Endothelial cell of umbilical vein (primary cell): ENCODE measurements at regions not wholly inside any gene's neighbourhood (a gene's known extent, or its start where the extent isn't known, plus 50 kb on each side); places are given as distances from the start of the nearest gene placed in this dataset.

Source experiments
- BruUV-seq: library from RNA; stranded (reverse); fragments of 400-500 nt; replicated peaks from 2 replicates; lab custom pipeline; 2021; lab: Mats Ljungman, UMichigan
- CTCF ChIA-PET: fragments of 300-600, 350-600 bp; sonication (Branson Sonifier 250); formaldehyde crosslinking; loops from one replicate; lab custom pipeline; 2021; ENCODE audit warnings: antibody characterized with exemption, inconsistent platforms; lab: Charles Lee
- POLR2A ChIA-PET: fragments of 300-600, 350-600 bp; sonication (Branson Sonifier 250); formaldehyde crosslinking; loops from one replicate; lab custom pipeline; 2021; ENCODE audit warnings: antibody characterized with exemption, inconsistent platforms; lab: Charles Lee
- DNase-seq: peaks from one replicate; pipeline ENCODE4 v3.0.0-alpha.2; 2011; ENCODE audit warnings: low read depth, low spot score
- FAIRE-seq: peaks from 2 replicates; lab custom pipeline; 2011; peaks lifted over from hg19 to GRCh38; lab: Jason Lieb, UNC
- H2AFZ ChIP-seq: 2 replicates; pipeline ENCODE4 v1.6.0; 2012; ENCODE audit warnings: low read depth, low read length, control low read depth, inconsistent platforms
- H3K27ac ChIP-seq: 2 replicates; pipeline ENCODE4 v1.5.1; 2011; ENCODE audit warnings: low read depth, mild to moderate bottlenecking, control low read depth, low read length, moderate library complexity; ENCODE audit not compliant: insufficient read depth
- H3K27me3 ChIP-seq, 2 experiments: 2 replicates each; pipeline versions ENCODE4 v1.6.0 to v1.6.1; 2011; ENCODE audit warnings: low read length in 2 of 2, mixed read lengths in 1 of 2; ENCODE audit not compliant: control insufficient read depth in 2 of 2, insufficient read depth in 2 of 2
- H3K36me3 ChIP-seq, 2 experiments: 2 replicates in 1 of 2; 3 replicates in 1 of 2; pipeline ENCODE4 v1.5.1; 2011; ENCODE audit warnings: low read length in 2 of 2, mild to moderate bottlenecking in 1 of 2, moderate library complexity in 1 of 2; ENCODE audit not compliant: control insufficient read depth in 2 of 2, insufficient read depth in 2 of 2; ENCODE audit errors: extremely low read depth in 1 of 2
- H3K4me1 ChIP-seq: 3 replicates; pipeline ENCODE4 v1.5.1; 2011; ENCODE audit warnings: mild to moderate bottlenecking, low read length; ENCODE audit not compliant: control insufficient read depth, insufficient read depth; ENCODE audit errors: extremely low read depth
- H3K4me2 ChIP-seq: 2 replicates; pipeline ENCODE4 v1.6.1; 2011; ENCODE audit warnings: low read length, control low read depth, mixed read lengths; ENCODE audit not compliant: insufficient read depth
- H3K4me3 ChIP-seq, 3 experiments: fragments of 200-600 bp in 1 of 3; sonication (generic), shearing (Covaris generic) in 1 of 3; replicated peaks in 1 of 3; 2 replicates each; pipeline ENCODE4 v1.5.1; 2011 to 2016; ENCODE audit warnings: control low read depth in 3 of 3, low read length in 3 of 3, mild to moderate bottlenecking in 2 of 3, inconsistent platforms in 1 of 3, low read depth in 1 of 3, moderate library complexity in 1 of 3; ENCODE audit not compliant: insufficient read depth in 1 of 3
- H3K79me2 ChIP-seq: 2 replicates; pipeline ENCODE4 v1.6.0; 2012; ENCODE audit warnings: low read length, inconsistent platforms; ENCODE audit not compliant: control insufficient read depth, insufficient read depth
- H3K9ac ChIP-seq: replicated peaks from 2 replicates; pipeline ENCODE3; 2011; ENCODE audit warnings: low read length, control low read depth; ENCODE audit not compliant: insufficient read depth; ENCODE audit errors: extremely low read depth
- H3K9me1 ChIP-seq: replicated peaks from 3 replicates; pipeline ENCODE4 v1.6.0; 2011; ENCODE audit warnings: mild to moderate bottlenecking, low read length; ENCODE audit not compliant: control insufficient read depth, insufficient read depth; ENCODE audit errors: extremely low read depth
- H3K9me3 ChIP-seq: replicated peaks from 2 replicates; pipeline ENCODE4 v1.5.1; 2012; ENCODE audit warnings: low read length, inconsistent platforms; ENCODE audit not compliant: control insufficient read depth, insufficient read depth
- H4K20me1 ChIP-seq: replicated peaks from 2 replicates; pipeline ENCODE3; 2011; ENCODE audit warnings: mild to moderate bottlenecking, low read length; ENCODE audit not compliant: control insufficient read depth, insufficient read depth; ENCODE audit errors: extremely low read depth
- CTCF ChIP-seq, 2 donors: IDR thresholded peaks; 1 replicate in 1 of 2; 2 replicates in 1 of 2; pipeline ENCODE4 v1.5.1; 2011; ENCODE audit warnings: low read length in 2 of 2, mild to moderate bottlenecking in 2 of 2, moderate library complexity in 2 of 2, control low read depth in 1 of 2, inconsistent platforms in 1 of 2, low read depth in 1 of 2; ENCODE audit not compliant: insufficient read depth in 1 of 2; ENCODE audit errors: extremely low read depth in 1 of 2
- EZH2 ChIP-seq: IDR thresholded peaks from 2 replicates; pipeline ENCODE4 v1.6.1; 2012; ENCODE audit warnings: borderline replicate concordance, low read depth, mild to moderate bottlenecking, moderate library complexity, low read length, inconsistent platforms; ENCODE audit not compliant: severe bottlenecking
- FOS ChIP-seq: IDR thresholded peaks from 2 replicates; pipeline ENCODE4 v1.6.1; 2011; ENCODE audit warnings: mild to moderate bottlenecking, low read length, moderate library complexity, borderline replicate concordance; ENCODE audit not compliant: insufficient read depth
- GATA2 ChIP-seq: IDR thresholded peaks from 2 replicates; pipeline ENCODE4 v1.7.0; 2011; ENCODE audit warnings: low read depth, mild to moderate bottlenecking, moderate library complexity, mixed read lengths, low read length; ENCODE audit not compliant: insufficient read length, insufficient read depth
- JUN ChIP-seq: IDR thresholded peaks from 2 replicates; pipeline ENCODE4 v1.6.1; 2011; ENCODE audit warnings: borderline replicate concordance, low read depth; ENCODE audit not compliant: insufficient read length, insufficient read depth
- MAX ChIP-seq: IDR thresholded peaks from 2 replicates; pipeline ENCODE4 v1.6.1; 2011; ENCODE audit not compliant: insufficient read depth, insufficient read length
- MYC ChIP-seq: IDR thresholded peaks from one replicate; pipeline ENCODE4 v1.6.1; 2011; ENCODE audit warnings: mild to moderate bottlenecking, low read depth, low read length
- POLR2AphosphoS5 ChIP-seq: IDR thresholded peaks from 2 replicates; pipeline ENCODE4 v1.6.1; 2012; ENCODE audit warnings: low read depth, mild to moderate bottlenecking, control low read depth, low read length, moderate library complexity; ENCODE audit not compliant: insufficient read depth
- dilution Hi-C: fragments of 300-500 bp; cut with MboI; formaldehyde crosslinking; loops from one replicate; pipeline ENCODE4 v1.15.0; 2019; ENCODE audit warnings: low sequenced_read_pairs; ENCODE audit not compliant: extremely low pct_ligation_motif_present
- intact Hi-C: fragments of 100-400 bp; cut with micrococcal nuclease; formaldehyde crosslinking; loops from one replicate; pipeline ENCODE4 v1.10.0; 2022

- H3K4me1 ChIP-seq, result peaks cover 4% of the 10 kb centered on the region
- H3K27me3 ChIP-seq, result no peaks in the 10 kb centered on the region
- no peaks in the 10 kb centered on the region for H4K20me1 ChIP-seq
- H2AFZ ChIP-seq, result no peak overlapping the region
- no peak overlapping the region for H3K4me2 ChIP-seq
- no peak overlapping the region for H3K9ac ChIP-seq
- no peaks in the 10 kb centered on the region for H3K79me2 ChIP-seq
- H3K4me3 ChIP-seq, result no peak overlapping the region
- ChIA-PET POLR2A (interaction anchor here (0.5 to 0.7 kb wide), 2 partner anchors 35 to 1089 kb away, joined by 3 read pairs; no protein-coding TSS in a partner anchor), CTCF (interaction anchor here (1.1 to 2.0 kb wide), 2 partner anchors 8 to 9 kb away, joined by 3 to 7 read pairs; no protein-coding TSS in a partner anchor)
- DNase-seq, result peak; percentile 68
- dilution Hi-C loops (no loop called here), intact Hi-C loops (no loop called here)
- H3K9me3 ChIP-seq, result no peaks in the 10 kb centered on the region
- FAIRE-seq, result peak; percentile 57
- no peak overlapping the region for H3K27ac ChIP-seq
- BruUV-seq, result no TSS peak
- no peaks in the 10 kb centered on the region for H3K9me1 ChIP-seq
- H3K36me3 ChIP-seq, result no peaks in the 10 kb centered on the region
- TF ChIP-seq JUN, result no peak
- no peak for TF ChIP-seq MAX
- TF ChIP-seq FOS, result no peak
- TF ChIP-seq EZH2, result no peak
Observed at GRCh38 chr12:75603475-75603874, 92.1 kb upstream of the KRR1 start.

- DNase-seq, result no peak
- BruUV-seq, result no TSS peak
- intact Hi-C loops, result no loop called here
- H4K20me1 ChIP-seq, result no peaks in the 10 kb centered on the region
- no peaks in the 10 kb centered on the region for H3K9me1 ChIP-seq
- no peaks in the 10 kb centered on the region for H3K79me2 ChIP-seq
- H3K9me3 ChIP-seq, result no peaks in the 10 kb centered on the region
- no peak for FAIRE-seq
- H3K4me3 ChIP-seq, result no peak overlapping the region
- dilution Hi-C loops, result no loop called here
- CTCF ChIA-PET, result interaction anchor here (2.0 kb wide), 1 partner anchor 10 kb away, joined by 7 read pairs; no protein-coding TSS in a partner anchor
- peaks cover 4% of the 10 kb centered on the region for H3K4me1 ChIP-seq
- TF ChIP-seq JUN (no peak), GATA2 (no peak), EZH2 (no peak), MAX (no peak), MYC (no peak), FOS (no peak), POLR2AphosphoS5 (no peak), CTCF (IDR thresholded peaks at IDR 0.05; ENCODE audit: extremely low read depth in 1 of 2, insufficient read depth in 1 of 2, low read depth in 1 of 2, low read length in 2 of 2) (no peak)
- H3K27ac ChIP-seq, result no peak overlapping the region
- no peak overlapping the region for H2AFZ ChIP-seq
- POLR2A ChIA-PET, result no interaction called here
- H3K4me2 ChIP-seq, result no peak overlapping the region
- no peaks in the 10 kb centered on the region for H3K36me3 ChIP-seq
- H3K9ac ChIP-seq, result no peak overlapping the region
- no peaks in the 10 kb centered on the region for H3K27me3 ChIP-seq
Observed at GRCh38 chr12:75602106-75602505, 90.7 kb upstream of the KRR1 start.
